Spleen (tissue), 7 donors: ENCODE measurements at regions not wholly inside any gene's neighbourhood (a gene's known extent, or its start where the extent isn't known, plus 50 kb on each side); places are given as distances from the start of the nearest gene placed in this dataset.
"Not testable (repeated sequence)": the region's sequence is repeated elsewhere in the genome, so short reads cannot be mapped to it uniquely, and the experiment has no call there.

Source experiments
- POLR2AphosphoS5 ChIP-seq, 3 donors: sonication (generic); formaldehyde crosslinking; IDR thresholded peaks; one replicate each; pipeline ENCODE4 v1.5.1; 2017; ENCODE audit warnings: antibody characterized with exemption in 3 of 3
- TF ChIP-seq, protein P1 (sequence below), 11 experiments: fragments of 200-600 bp in 7 of 11; fragments of 450-650 bp in 4 of 11; sonication (generic) in 4 of 11; IDR thresholded peaks in 8 of 11; conservative IDR thresholded peaks in 3 of 11; 1 replicate in 7 of 11; 2 replicates in 4 of 11; pipeline versions ENCODE4 v1.4.0 to v1.8.0; 2016 to 2021; ENCODE audit warnings: antibody characterized with exemption in 11 of 11, inconsistent platforms in 4 of 11, mild to moderate bottlenecking in 1 of 11
- donor health status: DM: no; HTN: no; CAD: no; lungs with moderate emphysema.
- donor health status: DM: no; HTN: no; CAD: no.
- donor health status: DM: no; HTN: no; CAD: no.

DNA sequence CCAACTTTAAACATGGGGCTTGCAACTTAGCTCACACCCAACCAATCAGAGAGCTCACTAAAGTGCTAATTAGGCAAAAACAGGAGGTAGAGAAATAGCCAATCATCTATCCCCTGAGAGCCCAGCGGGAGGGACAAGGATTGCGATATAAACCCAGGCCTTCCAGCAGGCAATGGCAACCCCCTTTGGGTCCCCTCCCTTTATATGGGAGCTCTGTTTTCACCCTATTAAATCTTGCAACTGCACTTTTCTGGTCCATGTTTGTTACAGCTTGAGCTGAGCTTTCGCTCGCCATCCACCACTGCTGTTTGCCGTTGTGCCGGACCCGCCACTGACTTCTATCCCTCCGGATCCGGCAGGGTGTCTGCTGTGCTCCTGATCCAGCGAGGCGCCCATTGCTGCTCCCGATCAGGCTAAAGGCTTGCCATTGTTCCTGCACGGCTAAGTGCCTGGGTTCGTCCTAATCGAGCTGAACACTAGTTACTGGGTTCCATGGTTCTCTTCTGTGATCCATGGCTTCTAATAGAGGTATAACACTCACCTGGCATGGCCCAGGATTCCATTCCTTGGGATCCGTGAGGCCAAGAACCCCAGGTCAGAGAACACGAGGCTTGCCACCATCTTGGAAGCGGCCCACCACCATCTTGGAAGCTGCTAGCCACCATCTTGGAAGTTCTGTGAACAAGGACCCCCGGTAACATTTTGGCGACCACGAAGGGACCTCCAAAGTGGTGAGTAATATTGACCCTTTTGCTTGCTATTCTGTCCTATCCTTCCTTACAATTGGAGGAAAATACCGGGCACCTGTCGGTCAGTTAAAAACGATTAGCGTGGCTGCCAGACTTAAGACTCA lies 161.3 kb upstream of the GCFC2 start:
- TF ChIP-seq, protein P1, sequence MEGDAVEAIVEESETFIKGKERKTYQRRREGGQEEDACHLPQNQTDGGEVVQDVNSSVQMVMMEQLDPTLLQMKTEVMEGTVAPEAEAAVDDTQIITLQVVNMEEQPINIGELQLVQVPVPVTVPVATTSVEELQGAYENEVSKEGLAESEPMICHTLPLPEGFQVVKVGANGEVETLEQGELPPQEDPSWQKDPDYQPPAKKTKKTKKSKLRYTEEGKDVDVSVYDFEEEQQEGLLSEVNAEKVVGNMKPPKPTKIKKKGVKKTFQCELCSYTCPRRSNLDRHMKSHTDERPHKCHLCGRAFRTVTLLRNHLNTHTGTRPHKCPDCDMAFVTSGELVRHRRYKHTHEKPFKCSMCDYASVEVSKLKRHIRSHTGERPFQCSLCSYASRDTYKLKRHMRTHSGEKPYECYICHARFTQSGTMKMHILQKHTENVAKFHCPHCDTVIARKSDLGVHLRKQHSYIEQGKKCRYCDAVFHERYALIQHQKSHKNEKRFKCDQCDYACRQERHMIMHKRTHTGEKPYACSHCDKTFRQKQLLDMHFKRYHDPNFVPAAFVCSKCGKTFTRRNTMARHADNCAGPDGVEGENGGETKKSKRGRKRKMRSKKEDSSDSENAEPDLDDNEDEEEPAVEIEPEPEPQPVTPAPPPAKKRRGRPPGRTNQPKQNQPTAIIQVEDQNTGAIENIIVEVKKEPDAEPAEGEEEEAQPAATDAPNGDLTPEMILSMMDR (IDR thresholded peaks at IDR 0.05 in 8 of 11, conservative IDR thresholded peaks at IDR 0.05 in 3 of 11), result not testable (repeated sequence)
- not testable (repeated sequence) for TF ChIP-seq POLR2AphosphoS5 (IDR thresholded peaks at IDR 0.05)
